ENCODE measurements at regions not wholly inside any gene's neighbourhood (a gene's known extent, or its start where the extent isn't known, plus 50 kb on each side); places are given as distances from the start of the nearest gene placed in this dataset.

- H4K91ac ChIP-seq (ENCODE audit: insufficient read length, low read depth, low read length) = no peak overlapping the region
Observed at GRCh38 chr6:157766901-157767774, 55.9 kb upstream of the SNX9 start.

More at GRCh38 chr6:157766901-157767774, 55.9 kb upstream of the SNX9 start:
- no peaks in the 10 kb centered on the region for H4K20me1 ChIP-seq (ENCODE audit: control insufficient read depth, insufficient read depth, insufficient read length)
- H3K9ac ChIP-seq (ENCODE audit: extremely low read depth, insufficient read length, low read length) = no peak overlapping the region
- no peak overlapping the region for H3K23ac ChIP-seq (ENCODE audit: insufficient read length, low read depth, low read length)
- DNase-seq = no peak
- no peaks in the 10 kb centered on the region for H3K27me3 ChIP-seq (ENCODE audit: insufficient read depth, low read length)
- H3K4me3 Mint-ChIP-seq = no peak overlapping the region
- no peaks in the 10 kb centered on the region for H3K79me1 ChIP-seq (ENCODE audit: insufficient read depth, low read depth, low read length, poor library complexity, severe bottlenecking)
- peaks cover 14% of the 10 kb centered on the region for H3K4me1 ChIP-seq (ENCODE audit: insufficient read depth, low read length)
- no CpG with 5 or more reads among the region's 11 CpGs for WGBS (ENCODE audit: extremely low coverage, insufficient read length, low lambda C conversion rate)
- no peak overlapping the region for H3K27ac Mint-ChIP-seq
- H2BK120ac ChIP-seq (ENCODE audit: low read depth, low read length, poor library complexity, severe bottlenecking) = no peak overlapping the region
- no peak overlapping the region for H2AK5ac ChIP-seq (ENCODE audit: insufficient read length, low read length)
- no peak overlapping the region for H2BK12ac ChIP-seq (ENCODE audit: insufficient read length, low read depth, low read length)
- H3K4ac ChIP-seq (ENCODE audit: low read depth, low read length) = no peak overlapping the region
- no peaks in the 10 kb centered on the region; a peak in 1 of 7 replicates for H3K36me3 Mint-ChIP-seq (ENCODE audit: insufficient read depth in 1 of 3, low read depth in 3 of 3)
- no peak overlapping the region for H3K27ac ChIP-seq (ENCODE audit: insufficient read length, low read depth, low read length)
- H2AFZ ChIP-seq (ENCODE audit: low read length) = no peak overlapping the region
- no peak for TF ChIP-seq CTCF (conservative IDR thresholded peaks at IDR 0.05)
- no peak overlapping the region for H3K4me2 ChIP-seq (ENCODE audit: insufficient read depth, insufficient read length, low read length)
- no peaks in the 10 kb centered on the region for H3K79me2 ChIP-seq (ENCODE audit: insufficient read depth, low read length)
- H3K23me2 ChIP-seq (ENCODE audit: insufficient read length, low read depth, low read length, poor library complexity, severe bottlenecking) = no peaks in the 10 kb centered on the region
- no peak overlapping the region for H2BK20ac ChIP-seq (ENCODE audit: low read depth, low read length, poor library complexity, severe bottlenecking)
- no peaks in the 10 kb centered on the region; the same call in 1 of the 2 replicates for H3K27me3 Mint-ChIP-seq (ENCODE audit: low read depth)
- H3K14ac ChIP-seq (ENCODE audit: insufficient read depth, low read length) = no peak overlapping the region
- H4K8ac ChIP-seq (replicated peaks; ENCODE audit: insufficient read length, low read depth, low read length) = no peak overlapping the region
- H2BK5ac ChIP-seq (ENCODE audit: insufficient read length, low read length) = no peak overlapping the region
- no peak overlapping the region for H3T11ph ChIP-seq (ENCODE audit: low read length)
- no peaks in the 10 kb centered on the region; a peak in 1 of 5 replicates for H3K9me3 Mint-ChIP-seq
- peaks cover 34 to 49% of the 10 kb centered on the region in 2 experiments for H3K4me1 Mint-ChIP-seq
- H3K56ac ChIP-seq (ENCODE audit: insufficient read length, low read depth, low read length) = no peak overlapping the region
- H4K5ac ChIP-seq (ENCODE audit: insufficient read length, low read depth, low read length) = no peak overlapping the region
- no peak overlapping the region for H3K18ac ChIP-seq (ENCODE audit: insufficient read length, low read depth, low read length)
- H3K9me3 ChIP-seq (ENCODE audit: control insufficient read depth, low read depth, low read length) = no peaks in the 10 kb centered on the region
- H2BK15ac ChIP-seq (ENCODE audit: low read depth, low read length) = no peak overlapping the region
